ENCODE measurements at regions not wholly inside any gene's neighbourhood (a gene's known extent, or its start where the extent isn't known, plus 50 kb on each side); places are given as distances from the start of the nearest gene placed in this dataset.

GRCh38 chr5:123875561-123876275 is 363.7 kb downstream of the CSNK1G3 start:
- DNase-seq (ENCODE audit: low spot score), result peak; percentile 79

GRCh38 chr5:123874600-123875201 is 362.7 kb downstream of the CSNK1G3 start:
- peak; percentile 77 for DNase-seq (ENCODE audit: low spot score)

GRCh38 chr5:123873846-123874245 is 361.9 kb downstream of the CSNK1G3 start:
- no peak for DNase-seq (ENCODE audit: low spot score)

GRCh38 chr5:123871373-123871772 is 359.4 kb downstream of the CSNK1G3 start:
- DNase-seq (ENCODE audit: low spot score), result no peak

GRCh38 chr5:123868881-123869280 is 356.9 kb downstream of the CSNK1G3 start:
- no peak for DNase-seq (ENCODE audit: low spot score)

- peak; percentile 40 for DNase-seq (ENCODE audit: low spot score)
These were observed 356.3 kb downstream of the CSNK1G3 start for GRCh38 chr5:123868267-123868666.

GRCh38 chr5:123865641-123866040 is 353.7 kb downstream of the CSNK1G3 start:
- no peak for DNase-seq (ENCODE audit: low spot score)

- no peak for DNase-seq (ENCODE audit: low spot score)
These were observed 352.6 kb downstream of the CSNK1G3 start for GRCh38 chr5:123864578-123864977.

GRCh38 chr5:123858938-123859337 is 347.0 kb downstream of the CSNK1G3 start:
- DNase-seq (ENCODE audit: low spot score), result no peak

- no peak for DNase-seq (ENCODE audit: low spot score)
These were observed 344.8 kb downstream of the CSNK1G3 start for GRCh38 chr5:123856766-123857165.

- DNase-seq (ENCODE audit: low spot score), result no peak
These were observed 343.6 kb downstream of the CSNK1G3 start for GRCh38 chr5:123855609-123856008.

- DNase-seq (ENCODE audit: low spot score), result no peak
These were observed 333.6 kb downstream of the CSNK1G3 start for GRCh38 chr5:123845356-123846100.

- peak; percentile 9 for DNase-seq (ENCODE audit: low spot score)
These were observed 332.9 kb downstream of the CSNK1G3 start for GRCh38 chr5:123844873-123845272.

- DNase-seq (ENCODE audit: low spot score), result no peak
These were observed 323.4 kb downstream of the CSNK1G3 start for GRCh38 chr5:123835421-123835820.

GRCh38 chr5:123830575-123830974 is 318.6 kb downstream of the CSNK1G3 start:
- DNase-seq (ENCODE audit: low spot score), result no peak

GRCh38 chr5:123827811-123828210 is 315.8 kb downstream of the CSNK1G3 start:
- DNase-seq (ENCODE audit: low spot score), result no peak

- no peak for DNase-seq (ENCODE audit: low spot score)
These were observed 307.9 kb downstream of the CSNK1G3 start for GRCh38 chr5:123819833-123820232.

- DNase-seq (ENCODE audit: low spot score), result no peak
These were observed 307.4 kb downstream of the CSNK1G3 start for GRCh38 chr5:123819386-123819785.

- no peak for DNase-seq (ENCODE audit: low spot score)
These were observed 305.3 kb downstream of the CSNK1G3 start for GRCh38 chr5:123817267-123817666.

- no peak for DNase-seq (ENCODE audit: low spot score)
These were observed 303.0 kb downstream of the CSNK1G3 start for GRCh38 chr5:123814801-123815470.

- DNase-seq (ENCODE audit: low spot score), result no peak
These were observed 302.1 kb downstream of the CSNK1G3 start for GRCh38 chr5:123813937-123814624.

- no peak for DNase-seq (ENCODE audit: low spot score)
These were observed 301.3 kb downstream of the CSNK1G3 start for GRCh38 chr5:123813264-123813663.

Measured in SW480 (cell line).